ENCODE measurements at regions not wholly inside any gene's neighbourhood (a gene's known extent, or its start where the extent isn't known, plus 50 kb on each side); places are given as distances from the start of the nearest gene placed in this dataset.

DNA sequence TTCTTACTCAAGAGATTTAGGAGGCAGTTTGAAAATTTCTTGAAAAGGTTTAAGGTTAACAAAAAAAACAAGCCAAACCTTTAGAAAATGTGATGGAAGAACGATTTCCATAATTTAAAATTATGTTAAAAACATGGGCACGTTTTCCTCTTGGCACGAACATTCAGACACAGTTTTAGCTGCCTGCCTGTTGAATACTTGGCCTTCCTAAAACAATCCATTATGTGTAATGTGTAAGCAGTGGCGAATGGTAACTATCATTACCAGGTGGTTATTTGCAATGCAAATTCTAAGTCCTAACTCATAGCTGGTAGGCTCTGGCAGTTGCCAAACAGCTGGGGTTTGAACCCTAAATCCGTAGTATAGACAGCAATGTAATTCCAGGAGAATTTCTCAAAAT lies 1425.7 kb upstream of the SLC10A2 start:
- intact Hi-C loops (cut with DNase I) = no loop called here
- TF ChIP-seq POLR2A (IDR thresholded peaks at IDR 0.05) (no peak), CTCF (IDR thresholded peaks at IDR 0.05) (no peak), POLR2AphosphoS5 (IDR thresholded peaks at IDR 0.05; ENCODE audit: insufficient read depth in 1 of 2, low read depth in 1 of 2) (no peak)
- H3K9me3 ChIP-seq = no peaks in the 10 kb centered on the region

GRCh38 chr13:104487006-104487405 lies 1420.8 kb upstream of the SLC10A2 start:
- Histone ChIP-seq H3K27me3 (no peaks in the 10 kb centered on the region), H3K4me1 (no peaks in the 10 kb centered on the region), H3K4me3 (no peak overlapping the region), H3K36me3 (no peaks in the 10 kb centered on the region), H3K27ac (no peak overlapping the region), H3K9me3 (no peaks in the 10 kb centered on the region)
- TF ChIP-seq POLR2AphosphoS5 (IDR thresholded peaks at IDR 0.05; ENCODE audit: insufficient read depth in 1 of 2, low read depth in 1 of 2) (no peak), POLR2A (IDR thresholded peaks at IDR 0.05) (no peak), CTCF (IDR thresholded peaks at IDR 0.05) (no peak)
- no peak for DNase-seq (ENCODE audit: extremely low spot score in 2 of 2)
- intact Hi-C loops (cut with DNase I) = no loop called here

More for the DNA sequence above, 1425.7 kb upstream of the SLC10A2 start:
- Histone ChIP-seq H3K27ac (no peak overlapping the region), H3K27me3 (no peaks in the 10 kb centered on the region), H3K4me3 (no peak overlapping the region), H3K4me1 (no peaks in the 10 kb centered on the region), H3K36me3 (no peaks in the 10 kb centered on the region)
- no peak for DNase-seq (ENCODE audit: extremely low spot score in 2 of 2)

DNA sequence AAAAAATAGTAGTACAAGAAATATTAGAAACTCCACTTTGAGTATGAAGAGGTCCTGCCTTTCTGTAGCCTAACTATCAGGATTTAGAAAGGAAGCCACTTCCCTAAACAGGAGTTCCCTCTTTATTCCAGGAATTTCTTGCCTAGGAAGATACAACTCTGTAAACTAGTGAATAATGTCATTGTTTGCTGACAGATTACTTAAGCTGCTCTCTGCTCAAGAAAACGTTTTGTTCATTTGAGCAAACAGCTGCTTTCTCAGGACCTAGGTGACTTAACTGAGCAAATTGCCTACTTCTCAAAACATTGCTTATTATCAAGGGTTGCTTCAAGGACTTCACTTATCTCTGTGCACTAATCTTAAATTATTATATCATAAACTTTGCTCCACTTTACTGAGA lies 1419.4 kb upstream of the SLC10A2 start:
- TF ChIP-seq POLR2AphosphoS5 (IDR thresholded peaks at IDR 0.05; ENCODE audit: insufficient read depth in 1 of 2, low read depth in 1 of 2) (no peak), CTCF (IDR thresholded peaks at IDR 0.05) (no peak), POLR2A (IDR thresholded peaks at IDR 0.05) (no peak)
- Histone ChIP-seq H3K36me3 (no peaks in the 10 kb centered on the region), H3K27me3 (no peaks in the 10 kb centered on the region), H3K4me1 (no peaks in the 10 kb centered on the region), H3K9me3 (no peaks in the 10 kb centered on the region), H3K27ac (no peak overlapping the region), H3K4me3 (no peak overlapping the region)
- no peak for DNase-seq (ENCODE audit: extremely low spot score in 2 of 2)
- intact Hi-C loops (cut with DNase I) = no loop called here

DNA sequence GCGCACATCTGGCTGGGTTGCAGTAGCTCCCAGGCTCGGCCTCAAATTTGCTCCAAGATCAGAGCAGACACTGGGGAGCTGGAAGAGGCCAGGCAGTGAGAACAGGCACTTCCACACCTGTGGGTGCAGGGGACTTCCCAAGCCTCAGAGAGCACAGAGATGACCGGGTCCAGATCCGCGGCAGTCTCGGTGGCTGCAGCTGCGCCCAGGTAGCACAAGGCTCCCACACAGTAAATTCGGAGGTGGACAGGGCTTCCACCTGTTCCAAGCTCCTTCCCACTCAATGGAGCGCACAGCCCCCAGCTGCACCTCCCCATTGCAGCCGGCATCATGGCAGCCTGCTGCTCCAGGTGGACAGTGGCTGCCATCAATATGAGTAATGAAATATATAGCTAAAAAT lies 1417.4 kb upstream of the SLC10A2 start:
- no peak for TF ChIP-seq POLR2AphosphoS5 (IDR thresholded peaks at IDR 0.05; ENCODE audit: insufficient read depth in 1 of 2, low read depth in 1 of 2)
- no peak for TF ChIP-seq CTCF (IDR thresholded peaks at IDR 0.05)
- no peak for TF ChIP-seq POLR2A (IDR thresholded peaks at IDR 0.05)
- Histone ChIP-seq H3K4me1 (no peaks in the 10 kb centered on the region), H3K4me3 (no peak overlapping the region), H3K27me3 (no peaks in the 10 kb centered on the region), H3K9me3 (no peaks in the 10 kb centered on the region), H3K27ac (no peak overlapping the region), H3K36me3 (no peaks in the 10 kb centered on the region)
- DNase-seq (ENCODE audit: extremely low spot score in 2 of 2) = no peak
- intact Hi-C loops (cut with DNase I) = no loop called here

DNA sequence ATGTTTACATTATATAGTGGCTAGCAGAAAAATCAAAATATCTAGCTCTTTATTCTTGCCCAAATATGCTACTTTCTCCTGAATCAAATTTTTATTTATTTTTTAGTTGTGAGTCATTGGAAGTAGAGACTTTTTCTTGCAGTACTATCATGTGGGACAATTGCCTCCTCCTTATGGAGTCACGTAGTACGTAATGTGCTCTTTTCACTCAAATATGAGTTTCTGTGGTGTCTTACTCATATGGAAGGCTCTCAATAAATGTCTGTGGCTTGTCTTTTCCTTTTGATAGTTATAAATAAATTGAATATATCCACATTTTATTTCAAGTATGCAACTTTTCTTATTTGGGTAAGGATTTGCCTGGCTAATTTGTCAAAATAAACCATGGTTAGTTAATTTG lies 1411.0 kb upstream of the SLC10A2 start:
- Histone ChIP-seq H3K36me3 (no peaks in the 10 kb centered on the region), H3K4me1 (no peaks in the 10 kb centered on the region), H3K9me3 (no peaks in the 10 kb centered on the region), H3K27ac (no peak overlapping the region), H3K27me3 (no peaks in the 10 kb centered on the region), H3K4me3 (no peak overlapping the region)
- DNase-seq (ENCODE audit: extremely low spot score in 2 of 2) = no peak
- intact Hi-C loops (cut with DNase I) = no loop called here
- no peak for TF ChIP-seq CTCF (IDR thresholded peaks at IDR 0.05)
- no peak for TF ChIP-seq POLR2AphosphoS5 (IDR thresholded peaks at IDR 0.05; ENCODE audit: insufficient read depth in 1 of 2, low read depth in 1 of 2)
- TF ChIP-seq POLR2A (IDR thresholded peaks at IDR 0.05) = no peak

Data from vagina (tissue), 2 donors.